COR-L47 (cell line): ENCODE measurements at regions not wholly inside any gene's neighbourhood (a gene's known extent, or its start where the extent isn't known, plus 50 kb on each side); places are given as distances from the start of the nearest gene placed in this dataset.

Experiments
- DNase-seq: peaks from one replicate; lab custom pipeline; 2025; lab: John Stamatoyannopoulos, UW

- no peak for DNase-seq
These were observed 1030.9 kb downstream of the FSTL5 start for GRCh38 chr4:161132715-161133425.

GRCh38 chr4:161121451-161121850 is 1042.3 kb downstream of the FSTL5 start:
- DNase-seq: no peak

- DNase-seq: no peak
These were observed 1061.9 kb downstream of the FSTL5 start for GRCh38 chr4:161101881-161102280.

GRCh38 chr4:161097821-161098220 is 1066.0 kb downstream of the FSTL5 start:
- no peak for DNase-seq

GRCh38 chr4:161061046-161061445 is 1102.8 kb downstream of the FSTL5 start:
- DNase-seq: no peak
